ENCODE measurements at regions not wholly inside any gene's neighbourhood (a gene's known extent, or its start where the extent isn't known, plus 50 kb on each side); places are given as distances from the start of the nearest gene placed in this dataset.

GRCh38 chr4:147012059-147012707 is 66.5 kb upstream of the TTC29 start:
- Histone ChIP-seq H3K4me1 (replicated peaks) (no peaks in the 10 kb centered on the region), H3K4me3 (no peak overlapping the region), H3K27ac (no peak overlapping the region), H3K36me3 (no peaks in the 10 kb centered on the region), H3K9me3 (no peaks in the 10 kb centered on the region), H3K27me3 (replicated peaks; ENCODE audit: insufficient read depth) (no peaks in the 10 kb centered on the region)
- no peak for DNase-seq (ENCODE audit: low spot score)
- TF ChIP-seq POLR2AphosphoS5 (IDR thresholded peaks at IDR 0.05) = no peak
- TF ChIP-seq POLR2A (IDR thresholded peaks at IDR 0.05) = no peak
- no peak for TF ChIP-seq CTCF (IDR thresholded peaks at IDR 0.05)
- intact Hi-C loops (cut with DNase I) = no loop called here
- WGBS = 65% methylated on average over 5 of the region's 5 CpGs

GRCh38 chr4:147014946-147015345 is 69.3 kb upstream of the TTC29 start:
- no peaks in the 10 kb centered on the region for H3K4me1 ChIP-seq (replicated peaks)
- TF ChIP-seq POLR2AphosphoS5 (IDR thresholded peaks at IDR 0.05) (no peak), CTCF (IDR thresholded peaks at IDR 0.05) (no peak), POLR2A (IDR thresholded peaks at IDR 0.05) (no peak)
- H3K36me3 ChIP-seq = no peaks in the 10 kb centered on the region
- H3K9me3 ChIP-seq = no peaks in the 10 kb centered on the region
- no peak overlapping the region for H3K27ac ChIP-seq
- intact Hi-C loops (cut with DNase I) = loop anchor here (5.0 kb wide), 1 partner anchor 82 kb away; no protein-coding TSS in a partner anchor
- H3K27me3 ChIP-seq (replicated peaks; ENCODE audit: insufficient read depth) = no peaks in the 10 kb centered on the region
- 48% methylated on average over 1 of the region's 1 CpG for WGBS
- no peak for DNase-seq (ENCODE audit: low spot score)
- H3K4me3 ChIP-seq = no peak overlapping the region

- TF ChIP-seq POLR2A (IDR thresholded peaks at IDR 0.05) (no peak), CTCF (IDR thresholded peaks at IDR 0.05) (no peak), POLR2AphosphoS5 (IDR thresholded peaks at IDR 0.05) (no peak)
- Histone ChIP-seq H3K9me3 (no peaks in the 10 kb centered on the region), H3K27me3 (replicated peaks; ENCODE audit: insufficient read depth) (no peaks in the 10 kb centered on the region), H3K27ac (no peak overlapping the region), H3K4me1 (replicated peaks) (no peaks in the 10 kb centered on the region), H3K36me3 (no peaks in the 10 kb centered on the region), H3K4me3 (no peak overlapping the region)
- intact Hi-C loops (cut with DNase I) = loop anchor here (5.0 kb wide), 1 partner anchor 82 kb away; no protein-coding TSS in a partner anchor
- no peak for DNase-seq (ENCODE audit: low spot score)
- WGBS = 18% methylated on average over 4 of the region's 4 CpGs
These were observed 69.8 kb upstream of the TTC29 start for GRCh38 chr4:147015491-147015890.

GRCh38 chr4:147017081-147017480 is 71.4 kb upstream of the TTC29 start:
- TF ChIP-seq POLR2A (IDR thresholded peaks at IDR 0.05) = no peak
- TF ChIP-seq CTCF (IDR thresholded peaks at IDR 0.05) = no peak
- DNase-seq (ENCODE audit: low spot score) = no peak
- Histone ChIP-seq H3K9me3 (no peaks in the 10 kb centered on the region), H3K27me3 (replicated peaks; ENCODE audit: insufficient read depth) (no peaks in the 10 kb centered on the region), H3K27ac (no peak overlapping the region), H3K4me1 (replicated peaks) (no peaks in the 10 kb centered on the region), H3K4me3 (no peak overlapping the region), H3K36me3 (no peaks in the 10 kb centered on the region)
- 83% methylated on average over 5 of the region's 5 CpGs for WGBS
- intact Hi-C loops (cut with DNase I) = loop anchor here (5.0 kb wide), 1 partner anchor 80 kb away; no protein-coding TSS in a partner anchor

- H3K9me3 ChIP-seq = no peaks in the 10 kb centered on the region
- H3K27me3 ChIP-seq (replicated peaks; ENCODE audit: insufficient read depth) = no peaks in the 10 kb centered on the region
- TF ChIP-seq POLR2AphosphoS5 (IDR thresholded peaks at IDR 0.05) (no peak), CTCF (IDR thresholded peaks at IDR 0.05) (peak in 3 of 4 experiments; percentile 49 to 57 (median 56))
- peak; percentile 43 for DNase-seq (ENCODE audit: low spot score)
- H3K4me1 ChIP-seq (replicated peaks) = no peaks in the 10 kb centered on the region
- H3K4me3 ChIP-seq = no peak overlapping the region
- intact Hi-C loops (cut with DNase I) = loop anchor here (5.0 kb wide), 1 partner anchor 78 kb away; no protein-coding TSS in a partner anchor
- no peak overlapping the region for H3K27ac ChIP-seq
- 58% methylated on average over 2 of the region's 2 CpGs for WGBS
- no peaks in the 10 kb centered on the region for H3K36me3 ChIP-seq
These were observed 73.4 kb upstream of the TTC29 start for GRCh38 chr4:147019091-147019490.

Measured in prostate gland (tissue), 2 donors.